H1 (cell line): ENCODE measurements at regions not wholly inside any gene's neighbourhood (a gene's known extent, or its start where the extent isn't known, plus 50 kb on each side); places are given as distances from the start of the nearest gene placed in this dataset.

Experiments
- CTCF ChIA-PET: fragments of 300-600 bp; sonication (Branson Sonifier 250); formaldehyde crosslinking; loops from one replicate; lab custom pipeline; 2021; ENCODE audit not compliant: partially characterized antibody; lab: Charles Lee
- POLR2A ChIA-PET: fragments of 300-600 bp; sonication (Branson Sonifier 250); formaldehyde crosslinking; loops from one replicate; lab custom pipeline; 2021; ENCODE audit warnings: inconsistent platforms; ENCODE audit not compliant: partially characterized antibody; lab: Charles Lee
- DNase-seq, 2 experiments: peaks; one replicate each; pipeline versions ENCODE4 v3.0.0 to v3.0.0-alpha.2; 2010 to 2022; ENCODE audit warnings: low spot score in 2 of 2, low read depth in 1 of 2, mixed read lengths in 1 of 2
- FAIRE-seq: peaks from 2 replicates; lab custom pipeline; 2011; peaks lifted over from hg19 to GRCh38; lab: Jason Lieb, UNC
- H2AFZ ChIP-seq: 2 replicates; pipeline ENCODE4 v1.8.1; 2012; ENCODE audit warnings: low read length, inconsistent platforms
- H2AK5ac ChIP-seq: 2 replicates; pipeline ENCODE4 v1.6.1; 2013; ENCODE audit warnings: low read depth, low read length
- H2BK120ac ChIP-seq: replicated peaks from 2 replicates; pipeline ENCODE3; 2013; ENCODE audit warnings: low read depth, low read length, inconsistent platforms
- H2BK12ac ChIP-seq: 2 replicates; pipeline ENCODE4 v1.6.1; 2013; ENCODE audit warnings: low read depth, low read length
- H2BK15ac ChIP-seq: 2 replicates; pipeline ENCODE4 v1.6.1; 2013; ENCODE audit warnings: low read length
- H2BK20ac ChIP-seq: 2 replicates; pipeline ENCODE4 v1.6.1; 2013; ENCODE audit warnings: low read length
- H2BK5ac ChIP-seq: 2 replicates; pipeline ENCODE4 v1.6.1; 2013; ENCODE audit warnings: low read depth, low read length
- H3K14ac ChIP-seq: 2 replicates; pipeline ENCODE4 v1.6.1; 2013; ENCODE audit warnings: inconsistent platforms; ENCODE audit not compliant: insufficient read length
- H3K18ac ChIP-seq: 2 replicates; pipeline ENCODE4 v1.6.1; 2013; ENCODE audit warnings: low read length; ENCODE audit errors: extremely low read depth
- H3K23ac ChIP-seq: 2 replicates; pipeline ENCODE4 v1.6.1; 2013; ENCODE audit warnings: inconsistent platforms; ENCODE audit not compliant: insufficient read length
- H3K23me2 ChIP-seq: 2 replicates; pipeline ENCODE4 v1.6.1; 2013; ENCODE audit warnings: low read depth, low read length
- H3K27ac ChIP-seq: 2 replicates; pipeline ENCODE4 v1.6.1; 2011; ENCODE audit warnings: low read depth, low read length, inconsistent platforms
- H3K27me3 ChIP-seq, 4 experiments: replicated peaks in 1 of 4; 1 replicate in 1 of 4; 2 replicates in 3 of 4; pipeline versions ENCODE4 v1.6.1 to v1.8.1; 2011 to 2013; ENCODE audit warnings: low read length in 3 of 4, mild to moderate bottlenecking in 3 of 4, inconsistent platforms in 2 of 4, mixed read lengths in 2 of 4, moderate library complexity in 1 of 4; ENCODE audit not compliant: control insufficient read depth in 3 of 4, insufficient read depth in 3 of 4; ENCODE audit errors: extremely low read depth in 1 of 4
- H3K36me3 ChIP-seq, 4 experiments: 2 replicates each; pipeline versions ENCODE4 v1.6.1 to v1.8.1; 2011 to 2013; ENCODE audit warnings: mild to moderate bottlenecking in 4 of 4, low read length in 3 of 4, moderate library complexity in 2 of 4, control low read depth in 1 of 4, inconsistent platforms in 1 of 4; ENCODE audit not compliant: insufficient read depth in 4 of 4, control insufficient read depth in 2 of 4
- H3K4ac ChIP-seq: replicated peaks from 2 replicates; pipeline ENCODE3; 2013; ENCODE audit warnings: low read length, low read depth, mixed read lengths, inconsistent platforms; ENCODE audit not compliant: insufficient read length
- H3K4me1 ChIP-seq, 4 experiments: replicated peaks in 1 of 4; 1 replicate in 1 of 4; 2 replicates in 3 of 4; pipeline versions ENCODE4 v1.6.1 to v1.8.1; 2011 to 2013; ENCODE audit warnings: low read length in 3 of 4, inconsistent platforms in 2 of 4, mixed read lengths in 1 of 4; ENCODE audit not compliant: insufficient read depth in 4 of 4, control insufficient read depth in 3 of 4
- H3K4me2 ChIP-seq, 2 experiments: 2 replicates each; pipeline versions ENCODE4 v1.6.1 to v1.8.1; 2011 to 2013; ENCODE audit warnings: low read depth in 2 of 2, low read length in 2 of 2, control low read depth in 1 of 2, inconsistent platforms in 1 of 2, mild to moderate bottlenecking in 1 of 2; ENCODE audit not compliant: insufficient read depth in 1 of 2
- H3K4me3 ChIP-seq, 4 experiments: fragments of 200-600, 300-600 bp in 1 of 4; sonication (generic), shearing (Covaris generic), sonication (Bioruptor Twin) in 1 of 4; 2 replicates each; pipeline versions ENCODE4 v1.5.1 to v1.8.1; 2011 to 2016; ENCODE audit warnings: low read length in 4 of 4, low read depth in 3 of 4, control low read depth in 2 of 4, inconsistent platforms in 2 of 4, mild to moderate bottlenecking in 2 of 4, mixed read lengths in 1 of 4, moderate library complexity in 1 of 4; ENCODE audit not compliant: insufficient read depth in 2 of 4; ENCODE audit errors: extremely low read depth in 1 of 4
- H3K56ac ChIP-seq: replicated peaks from 2 replicates; pipeline ENCODE3; 2013; ENCODE audit warnings: low read depth, mild to moderate bottlenecking, mixed read lengths, low read length, inconsistent platforms; ENCODE audit not compliant: insufficient read length
- H3K79me1 ChIP-seq: 2 replicates; pipeline ENCODE4 v1.6.1; 2013; ENCODE audit warnings: low read depth, low read length, control low read depth
- H3K79me2 ChIP-seq, 2 experiments: 2 replicates each; pipeline versions ENCODE4 v1.6.1 to v1.8.1; 2012 to 2013; ENCODE audit warnings: low read length in 2 of 2, mild to moderate bottlenecking in 2 of 2, inconsistent platforms in 1 of 2; ENCODE audit not compliant: insufficient read depth in 2 of 2, control insufficient read depth in 1 of 2
- H3K9ac ChIP-seq, 4 experiments: replicated peaks in 1 of 4; 1 replicate in 1 of 4; 2 replicates in 3 of 4; pipeline versions ENCODE4 v1.6.1 to v1.8.1; 2011 to 2013; ENCODE audit warnings: low read depth in 3 of 4, low read length in 3 of 4, control low read depth in 2 of 4, mild to moderate bottlenecking in 2 of 4, moderate library complexity in 2 of 4, inconsistent platforms in 1 of 4; ENCODE audit errors: extremely low read depth in 1 of 4
- H3K9me3 ChIP-seq, 2 experiments: 2 replicates each; pipeline versions ENCODE4 v1.6.1 to v1.8.1; 2012 to 2013; ENCODE audit warnings: mild to moderate bottlenecking in 2 of 2, moderate library complexity in 2 of 2, control low read depth in 1 of 2, inconsistent platforms in 1 of 2, low read depth in 1 of 2, low read length in 1 of 2, mixed read lengths in 1 of 2; ENCODE audit not compliant: insufficient read depth in 2 of 2
- H4K20me1 ChIP-seq, 2 experiments: replicated peaks in 1 of 2; 2 replicates each; pipeline versions ENCODE3 to v1.8.1; 2011 to 2013; ENCODE audit warnings: inconsistent platforms in 2 of 2, low read length in 2 of 2, mild to moderate bottlenecking in 1 of 2; ENCODE audit not compliant: insufficient read depth in 2 of 2, control insufficient read depth in 1 of 2
- H4K5ac ChIP-seq: 2 replicates; pipeline ENCODE4 v1.6.1; 2013; ENCODE audit warnings: low read length, low read depth, mixed read lengths, inconsistent platforms; ENCODE audit not compliant: insufficient read length
- H4K8ac ChIP-seq: 2 replicates; pipeline ENCODE4 v1.8.0; 2013; ENCODE audit warnings: mild to moderate bottlenecking, moderate library complexity, low read length, inconsistent platforms; ENCODE audit not compliant: insufficient read depth; ENCODE audit errors: extremely low read depth
- H4K91ac ChIP-seq: replicated peaks from 2 replicates; pipeline ENCODE3; 2013; ENCODE audit warnings: low read length, mixed read lengths, inconsistent platforms; ENCODE audit not compliant: insufficient read length
- EZH2 ChIP-seq: fragments of 200-600 bp; sonication (generic); IDR thresholded peaks from 2 replicates; pipeline ENCODE4 v1.7.1; 2012; ENCODE audit warnings: low read depth, mild to moderate bottlenecking, moderate library complexity, low read length, inconsistent platforms; ENCODE audit not compliant: severe bottlenecking
- PHF8 ChIP-seq: fragments of 200-600 bp; sonication (generic); conservative IDR thresholded peaks from 2 replicates; pipeline ENCODE4 v1.7.1; 2012; ENCODE audit warnings: low read depth, mild to moderate bottlenecking, inconsistent platforms, low read length, moderate library complexity
- WGBS, 2 experiments: shearing (Covaris generic) in 1 of 2; methylation state at CpG; one replicate each; pipeline versions ENCODE4 v1.1.6 to v1.1.7; 2013 to 2015; ENCODE audit warnings: low lambda C conversion rate in 2 of 2, mixed read lengths in 2 of 2, inconsistent platforms in 1 of 2, low coverage in 1 of 2, missing lambda C conversion rate in 1 of 2; ENCODE audit not compliant: insufficient replicate concordance in 2 of 2, insufficient coverage in 1 of 2, insufficient read length in 1 of 2; ENCODE audit errors: extremely low coverage in 1 of 2, missing lambda C conversion rate in 1 of 2; 5-methylcytosine and 5-hydroxymethylcytosine counted together

DNA sequence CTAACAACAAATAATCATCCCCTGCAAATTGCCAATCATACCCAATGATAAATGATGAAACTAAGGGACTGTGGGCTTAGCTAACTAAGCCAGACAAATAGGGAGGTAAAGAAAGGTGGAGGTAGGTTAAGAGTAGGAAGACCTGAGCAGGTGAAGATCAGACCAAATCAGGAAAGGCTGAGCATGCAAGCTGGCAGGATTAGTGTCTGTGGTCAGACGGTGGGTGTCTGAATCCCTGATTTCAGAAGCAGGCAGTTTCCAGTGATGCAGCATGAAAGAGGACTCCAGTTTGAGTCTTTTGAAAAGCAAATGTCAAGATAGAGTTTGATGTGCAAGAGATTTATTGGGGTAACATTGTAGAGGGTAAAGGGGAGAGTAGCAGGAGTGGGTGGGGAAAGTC lies 181.4 kb upstream of the MYLIP start:
- Histone ChIP-seq H3K4me3 (no peak overlapping the region), H3K18ac (no peak overlapping the region; the same call in 1 of the 2 replicates), H3K9me3 (no peaks in the 10 kb centered on the region), H2BK12ac (no peak overlapping the region), H4K91ac (no peak overlapping the region), H3K79me1 (no peaks in the 10 kb centered on the region), H3K27me3 (no peaks in the 10 kb centered on the region), H3K4me2 (no peak overlapping the region), H3K23me2 (no peaks in the 10 kb centered on the region), H3K9ac (no peak overlapping the region), H4K5ac (no peak overlapping the region), H4K20me1 (no peaks in the 10 kb centered on the region), H4K8ac (no peak overlapping the region), H3K4me1 (peaks cover 2 to 11% (median 6%) of the 10 kb centered on the region in 4 experiments; a peak in 5 of 7 replicates), H3K79me2 (no peaks in the 10 kb centered on the region), H2AK5ac (no peak overlapping the region), H3K14ac (no peak overlapping the region), H2BK5ac (no peak overlapping the region), H3K36me3 (no peaks in the 10 kb centered on the region), H2BK20ac (no peak overlapping the region), H3K27ac (no peak overlapping the region), H3K4ac (no peak overlapping the region), H3K23ac (no peak overlapping the region), H2BK120ac (no peak overlapping the region), H3K56ac (no peak overlapping the region), H2BK15ac (no peak overlapping the region; the same call in 1 of the 2 replicates), H2AFZ (no peak overlapping the region)
- ChIA-PET CTCF (no interaction called here), POLR2A (no interaction called here)
- FAIRE-seq (no peak), DNase-seq (no peak)
- WGBS, 2 experiments, result 79% methylated on average over 1 of the region's 1 CpG; no CpG with 5 or more reads in 1 of the 2 experiments
- no peak for TF ChIP-seq PHF8
- TF ChIP-seq EZH2, result no peak
